T1000 (cell line): ENCODE measurements at regions not wholly inside any gene's neighbourhood (a gene's known extent, or its start where the extent isn't known, plus 50 kb on each side); places are given as distances from the start of the nearest gene placed in this dataset.
"Not testable (repeated sequence)": the region's sequence is repeated elsewhere in the genome, so short reads cannot be mapped to it uniquely, and the experiment has no call there.

Experiments used
- DNase-seq: peaks from one replicate; lab custom pipeline; 2025; ENCODE audit warnings: mixed read lengths; lab: John Stamatoyannopoulos, UW

- no peak for DNase-seq
Measured at GRCh38 chr6:44036699-44037101, 90.6 kb downstream of the MRPL14 start.

- no peak for DNase-seq
Measured at GRCh38 chr6:44036196-44036595, 91.1 kb downstream of the MRPL14 start.

DNA sequence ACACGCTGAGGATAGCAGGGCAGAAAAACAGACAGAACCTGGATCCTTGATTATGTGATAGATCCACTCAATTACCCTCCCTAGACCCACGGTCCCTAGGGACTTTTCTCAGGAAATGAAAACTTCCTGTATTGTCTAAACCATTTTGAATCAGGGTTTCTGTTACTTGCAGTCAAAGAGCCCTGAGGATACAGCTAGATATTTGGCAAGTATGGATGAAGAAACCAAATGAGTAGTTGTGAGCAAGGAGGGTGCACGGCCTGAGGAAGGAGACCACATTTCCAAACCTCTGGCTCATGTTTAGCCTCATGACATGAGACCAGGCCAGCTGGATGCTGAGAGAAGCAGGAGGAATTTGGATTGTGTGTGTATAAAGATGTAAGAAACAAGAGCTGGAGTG lies 91.6 kb downstream of the MRPL14 start:
- no peak for DNase-seq

GRCh38 chr6:44034931-44035345 lies 92.3 kb downstream of the MRPL14 start:
- no peak for DNase-seq

DNA sequence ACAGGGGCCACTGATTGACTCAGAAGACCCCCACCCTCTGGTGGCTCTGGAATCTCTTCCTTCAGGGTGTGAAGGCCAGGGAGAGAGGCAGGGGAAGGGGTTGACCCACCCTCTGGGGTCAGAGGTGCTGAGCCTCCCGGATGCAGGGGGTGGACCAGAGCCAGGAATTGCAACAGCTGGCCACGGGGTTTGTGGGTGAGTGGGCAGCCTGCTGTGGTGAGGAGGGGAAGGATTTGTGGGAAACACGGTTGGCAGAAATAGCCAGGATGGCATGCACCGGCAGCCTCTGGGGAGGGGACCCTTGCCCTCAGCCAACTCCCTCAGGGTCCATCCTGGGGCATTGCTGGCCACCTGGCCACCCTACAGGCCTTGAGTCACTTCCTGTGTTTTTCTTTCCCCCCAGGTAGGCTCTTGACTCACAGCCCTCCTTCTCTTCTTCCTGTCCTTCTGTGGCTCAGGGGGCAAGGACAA lies 92.8 kb downstream of the MRPL14 start:
- DNase-seq, result peak; percentile 50

GRCh38 chr6:44030812-44031454 lies 96.3 kb downstream of the MRPL14 start:
- DNase-seq, result no peak

DNA sequence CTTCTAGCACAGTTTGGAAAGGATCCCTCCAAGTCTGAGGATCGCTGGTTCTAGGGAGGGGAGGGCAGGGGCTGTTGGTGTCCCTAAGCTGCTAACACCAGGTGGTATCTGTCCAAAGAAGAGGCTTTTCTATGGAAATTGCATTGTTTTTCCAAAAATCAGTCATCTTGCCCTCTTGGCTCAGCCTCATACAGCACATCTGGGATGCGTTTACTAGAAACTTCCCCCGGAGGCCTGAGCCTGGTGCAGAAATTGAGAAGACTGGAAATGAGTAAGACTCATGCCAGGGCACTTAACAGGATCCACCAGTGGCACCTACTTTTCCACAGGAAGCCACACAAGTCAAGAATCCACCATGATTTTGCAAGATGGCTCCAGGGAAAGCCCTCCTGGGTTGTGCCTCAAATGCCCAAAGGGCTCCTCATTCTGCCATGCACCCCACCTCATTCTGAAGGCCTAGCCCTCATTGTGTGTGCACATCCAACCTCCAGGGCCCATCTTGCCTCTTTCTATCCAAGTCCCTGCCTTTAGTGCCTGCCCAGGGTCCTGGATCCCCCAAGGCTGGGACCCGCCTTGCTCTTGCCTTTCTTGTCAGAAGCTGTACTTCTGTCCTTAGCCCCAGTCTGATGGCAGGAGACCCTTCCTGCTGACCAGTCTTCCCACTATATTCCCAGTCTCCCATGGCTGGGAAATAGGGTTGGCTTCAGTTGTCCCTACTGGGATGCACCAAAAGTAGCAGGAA lies 97.6 kb downstream of the MRPL14 start:
- DNase-seq, result no peak

GRCh38 chr6:44028789-44029310 lies 98.4 kb downstream of the MRPL14 start:
- DNase-seq, result no peak

- DNase-seq, result no peak
Measured at GRCh38 chr6:44025226-44025625, 102.0 kb downstream of the MRPL14 start.

DNA sequence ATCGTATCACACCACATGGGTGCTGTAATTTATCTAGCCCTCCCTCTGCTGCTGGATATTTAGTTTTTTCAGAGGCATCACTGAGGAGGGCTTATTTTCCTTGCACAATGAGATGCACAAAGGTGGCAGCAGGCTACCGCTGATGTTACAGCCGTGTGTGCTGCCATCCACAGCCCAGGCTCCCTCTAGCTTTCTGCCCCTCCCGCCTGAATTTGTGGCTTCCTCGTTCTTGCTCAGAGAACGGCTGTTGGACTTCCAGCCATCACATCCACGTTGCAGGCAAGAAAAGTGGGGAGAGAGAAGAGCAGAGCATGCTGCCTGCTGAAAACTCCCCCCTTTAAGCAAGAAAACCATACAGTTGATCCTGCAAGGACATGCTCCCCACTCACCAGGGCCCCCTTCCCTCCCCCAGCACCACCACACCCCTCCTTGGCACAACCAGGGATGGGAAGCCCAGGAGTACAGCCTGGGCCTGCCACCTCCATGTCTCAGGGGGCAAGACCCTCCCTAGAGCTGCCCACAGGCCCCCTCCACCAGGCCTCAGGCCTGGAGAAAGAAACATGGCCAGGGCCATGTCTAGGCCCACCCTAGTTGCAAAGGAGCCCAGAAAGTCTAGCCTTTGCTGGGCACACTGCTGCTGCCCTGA lies 102.6 kb downstream of the MRPL14 start:
- no peak for DNase-seq

DNA sequence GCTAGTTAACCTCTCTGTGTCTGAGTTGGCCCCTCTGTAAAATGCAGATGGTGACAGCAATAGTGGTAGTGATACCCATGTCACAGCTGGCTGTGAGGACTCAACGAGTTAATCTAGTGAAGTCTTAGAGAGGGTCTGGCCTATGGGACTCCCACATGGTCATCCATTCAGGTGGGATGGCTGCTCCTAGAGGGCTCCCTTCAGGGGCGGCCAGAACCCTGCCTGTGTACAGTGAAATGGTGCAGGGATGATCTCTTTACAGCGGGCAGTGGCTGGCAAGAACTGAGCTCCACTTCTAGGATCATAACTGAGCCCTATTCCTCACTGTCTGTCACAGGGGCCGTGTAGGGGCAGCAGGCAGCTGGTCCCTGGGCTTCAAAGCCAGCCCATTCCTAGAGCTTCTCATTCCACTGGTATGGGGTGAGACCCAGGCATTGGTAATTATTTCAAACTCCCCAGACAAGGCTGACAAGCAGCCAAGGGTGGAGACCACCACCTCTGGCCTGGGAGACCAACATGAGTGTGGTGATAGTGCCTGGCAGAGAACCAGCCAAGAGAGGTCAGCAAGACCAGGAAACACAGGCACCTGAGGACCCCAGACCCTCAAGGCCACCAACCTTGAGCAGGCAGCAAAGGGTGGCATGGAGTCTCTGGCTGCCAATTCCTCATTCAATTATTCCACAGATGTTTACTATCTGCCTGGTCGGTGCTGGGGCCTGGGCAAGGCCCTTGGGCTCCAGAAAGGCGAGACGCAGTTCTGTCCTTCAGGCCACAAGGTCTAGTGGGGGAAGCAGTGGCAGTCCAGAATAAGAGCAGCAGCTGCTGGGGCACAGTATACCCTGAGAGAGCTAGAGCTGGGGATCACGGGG lies 103.4 kb downstream of the MRPL14 start:
- DNase-seq, result no peak

GRCh38 chr6:44022671-44023352 lies 104.4 kb downstream of the MRPL14 start:
- DNase-seq, result no peak

- no peak for DNase-seq
Measured at GRCh38 chr6:44022296-44022661, 105.0 kb downstream of the MRPL14 start.

GRCh38 chr6:44021589-44022295 lies 105.5 kb downstream of the MRPL14 start:
- no peak for DNase-seq

DNA sequence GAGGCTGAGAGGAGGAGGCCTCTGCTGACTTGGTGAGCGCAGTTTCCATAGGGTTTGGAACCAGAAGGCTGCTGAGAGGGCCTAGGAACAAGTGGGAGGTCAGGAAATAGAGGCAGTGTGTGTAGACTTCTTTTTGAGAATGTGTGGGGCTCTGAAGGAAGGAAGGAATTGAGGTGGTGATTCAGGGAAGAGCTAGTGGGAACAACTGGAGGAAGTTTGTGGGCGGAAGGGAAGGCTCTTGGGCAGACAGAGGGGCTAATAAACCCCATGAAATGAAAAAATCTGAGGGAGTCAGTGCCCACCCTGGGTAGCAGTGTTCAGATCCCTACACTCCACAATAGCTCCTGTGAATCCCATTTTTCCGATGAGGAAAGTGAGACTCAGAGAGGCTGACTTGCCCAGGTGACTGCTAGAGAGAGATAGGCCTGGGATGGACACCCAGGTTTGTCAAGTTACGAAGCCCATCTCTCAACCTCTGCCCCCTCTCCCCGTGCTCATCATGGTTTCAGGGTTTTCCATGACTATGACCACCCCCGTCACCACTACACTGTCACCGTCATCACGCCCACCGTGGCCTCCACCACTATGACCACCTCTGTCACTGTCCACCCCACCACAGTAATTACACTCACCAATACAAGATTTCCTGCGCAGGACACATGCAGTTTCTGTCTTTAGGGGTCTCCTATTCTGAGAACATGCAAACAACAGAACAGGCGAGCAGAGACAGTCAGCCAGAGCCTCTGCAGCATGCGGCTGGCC lies 106.4 kb downstream of the MRPL14 start:
- DNase-seq, result no peak

GRCh38 chr6:44020148-44020547 lies 107.1 kb downstream of the MRPL14 start:
- DNase-seq, result no peak

DNA sequence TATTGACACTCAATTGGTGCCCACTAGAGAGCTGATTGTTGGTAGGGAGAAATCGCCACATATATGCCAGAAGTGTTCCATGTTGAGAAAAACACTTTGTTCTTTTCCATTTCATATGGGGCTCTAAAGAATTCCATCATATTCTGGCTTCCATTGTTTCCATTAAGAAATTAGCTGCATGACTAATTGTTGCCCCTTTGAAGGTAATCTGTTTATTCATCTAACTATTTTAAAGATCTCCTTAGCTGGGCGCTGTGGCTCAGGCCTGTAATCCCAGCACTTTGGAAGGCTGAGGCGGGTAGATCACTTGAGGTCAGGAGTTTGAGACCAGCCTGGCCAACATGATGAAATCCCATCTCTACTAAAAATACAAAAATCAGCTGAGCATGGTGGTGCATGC lies 109.9 kb downstream of the MRPL14 start:
- not testable (repeated sequence) for DNase-seq

GRCh38 chr6:44016131-44016870 lies 111.0 kb downstream of the MRPL14 start:
- DNase-seq, result no peak

DNA sequence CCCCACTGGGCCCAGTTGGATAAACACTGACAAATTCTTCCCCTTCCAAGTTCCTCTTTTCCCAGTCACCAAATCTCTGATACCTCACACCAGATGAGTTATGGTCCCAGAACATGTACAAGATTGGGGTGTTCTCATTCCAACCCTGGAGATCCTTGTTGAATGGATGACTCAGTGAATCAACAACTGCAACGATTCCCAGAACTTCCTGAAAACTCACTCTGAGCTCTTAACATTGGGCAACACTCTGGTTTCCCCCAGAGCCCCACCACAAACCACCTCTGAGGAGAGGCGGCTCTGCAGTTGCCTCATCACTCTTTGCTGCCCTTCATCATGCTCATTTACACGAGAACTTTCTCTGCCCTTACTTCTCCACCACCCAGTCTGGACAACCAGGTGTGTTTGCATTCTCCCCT lies 115.2 kb downstream of the MRPL14 start:
- DNase-seq, result peak; percentile 71
